ENCODE measurements at regions not wholly inside any gene's neighbourhood (a gene's known extent, or its start where the extent isn't known, plus 50 kb on each side); places are given as distances from the start of the nearest gene placed in this dataset.
"Not testable (repeated sequence)": the region's sequence is repeated elsewhere in the genome, so short reads cannot be mapped to it uniquely, and the experiment has no call there.

DNA sequence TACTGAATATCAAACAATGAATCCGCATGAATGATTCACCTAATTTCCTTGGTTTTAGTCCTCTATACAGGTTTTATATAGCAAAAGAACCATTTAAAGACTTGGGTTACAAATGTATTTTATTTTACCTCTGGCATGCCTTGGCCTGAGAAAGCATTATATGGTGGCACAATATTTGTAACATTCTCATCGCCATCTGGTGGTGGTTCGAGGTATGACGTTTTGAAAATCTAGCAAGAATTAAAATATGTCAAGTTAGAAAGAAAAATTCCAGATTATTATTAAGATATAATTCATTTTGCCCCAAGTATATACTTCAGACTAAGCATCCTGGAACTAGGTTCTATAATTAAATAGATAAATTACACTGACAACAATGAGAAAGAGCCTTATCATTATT lies 445.9 kb downstream of the ZNF33B start:
- TF ChIP-seq, protein P1, sequence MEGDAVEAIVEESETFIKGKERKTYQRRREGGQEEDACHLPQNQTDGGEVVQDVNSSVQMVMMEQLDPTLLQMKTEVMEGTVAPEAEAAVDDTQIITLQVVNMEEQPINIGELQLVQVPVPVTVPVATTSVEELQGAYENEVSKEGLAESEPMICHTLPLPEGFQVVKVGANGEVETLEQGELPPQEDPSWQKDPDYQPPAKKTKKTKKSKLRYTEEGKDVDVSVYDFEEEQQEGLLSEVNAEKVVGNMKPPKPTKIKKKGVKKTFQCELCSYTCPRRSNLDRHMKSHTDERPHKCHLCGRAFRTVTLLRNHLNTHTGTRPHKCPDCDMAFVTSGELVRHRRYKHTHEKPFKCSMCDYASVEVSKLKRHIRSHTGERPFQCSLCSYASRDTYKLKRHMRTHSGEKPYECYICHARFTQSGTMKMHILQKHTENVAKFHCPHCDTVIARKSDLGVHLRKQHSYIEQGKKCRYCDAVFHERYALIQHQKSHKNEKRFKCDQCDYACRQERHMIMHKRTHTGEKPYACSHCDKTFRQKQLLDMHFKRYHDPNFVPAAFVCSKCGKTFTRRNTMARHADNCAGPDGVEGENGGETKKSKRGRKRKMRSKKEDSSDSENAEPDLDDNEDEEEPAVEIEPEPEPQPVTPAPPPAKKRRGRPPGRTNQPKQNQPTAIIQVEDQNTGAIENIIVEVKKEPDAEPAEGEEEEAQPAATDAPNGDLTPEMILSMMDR (IDR thresholded peaks at IDR 0.05; ENCODE audit: low read length) = peak; percentile 28
- not testable (repeated sequence) for TF ChIP-seq EZH2phosphoT487 (IDR thresholded peaks at IDR 0.05; ENCODE audit: low read length)

All from MM.1S (cell line).